ENCODE measurements at regions not wholly inside any gene's neighbourhood (a gene's known extent, or its start where the extent isn't known, plus 50 kb on each side); places are given as distances from the start of the nearest gene placed in this dataset.

GRCh38 chr13:85709072-85709471 lies 90.1 kb downstream of the SLITRK6 start:
- Histone ChIP-seq H3K36me3 (no peaks in the 10 kb centered on the region), H3K9me3 (no peaks in the 10 kb centered on the region), H3K4me3 (ENCODE audit: low read depth, low read length) (no peak overlapping the region), H3K4me1 (no peaks in the 10 kb centered on the region), H3K27me3 (no peaks in the 10 kb centered on the region)
- no peak for TF ChIP-seq CTCF (IDR thresholded peaks at IDR 0.05; ENCODE audit: low read depth, low read length)
- no peak for DNase-seq

- no peak for DNase-seq
- no peak for TF ChIP-seq CTCF (IDR thresholded peaks at IDR 0.05; ENCODE audit: low read depth, low read length)
- no peaks in the 10 kb centered on the region for H3K36me3 ChIP-seq
Observed at GRCh38 chr13:85700906-85701305, 98.3 kb downstream of the SLITRK6 start.

GRCh38 chr13:85698256-85698655 lies 101.0 kb downstream of the SLITRK6 start:
- TF ChIP-seq CTCF (IDR thresholded peaks at IDR 0.05; ENCODE audit: low read depth, low read length), result no peak

More at GRCh38 chr13:85700906-85701305, 98.3 kb downstream of the SLITRK6 start:
- H3K4me1 ChIP-seq, result no peaks in the 10 kb centered on the region
- no peaks in the 10 kb centered on the region for H3K27me3 ChIP-seq
- H3K4me3 ChIP-seq (ENCODE audit: low read depth, low read length), result no peak overlapping the region
- no peaks in the 10 kb centered on the region; the same call in 1 of the 2 replicates for H3K9me3 ChIP-seq

GRCh38 chr13:85694992-85695391 lies 104.2 kb downstream of the SLITRK6 start:
- Histone ChIP-seq H3K4me3 (ENCODE audit: low read depth, low read length) (no peak overlapping the region), H3K36me3 (no peaks in the 10 kb centered on the region), H3K27me3 (no peaks in the 10 kb centered on the region), H3K9me3 (no peaks in the 10 kb centered on the region; the same call in 1 of the 2 replicates), H3K4me1 (peaks cover 5% of the 10 kb centered on the region)
- TF ChIP-seq CTCF (IDR thresholded peaks at IDR 0.05; ENCODE audit: low read depth, low read length), result no peak
- no peak for DNase-seq

More at GRCh38 chr13:85698256-85698655, 101.0 kb downstream of the SLITRK6 start:
- Histone ChIP-seq H3K36me3 (no peaks in the 10 kb centered on the region), H3K27me3 (no peaks in the 10 kb centered on the region), H3K4me1 (peaks cover 5% of the 10 kb centered on the region), H3K4me3 (ENCODE audit: low read depth, low read length) (no peak overlapping the region), H3K9me3 (no peaks in the 10 kb centered on the region; the same call in 1 of the 2 replicates)
- no peak for DNase-seq

GRCh38 chr13:85693889-85694511 lies 105.2 kb downstream of the SLITRK6 start:
- Histone ChIP-seq H3K4me3 (ENCODE audit: low read depth, low read length) (no peak overlapping the region), H3K36me3 (no peaks in the 10 kb centered on the region), H3K27me3 (no peaks in the 10 kb centered on the region), H3K9me3 (no peaks in the 10 kb centered on the region; the same call in 1 of the 2 replicates), H3K4me1 (peaks cover 5% of the 10 kb centered on the region)
- no peak for TF ChIP-seq CTCF (IDR thresholded peaks at IDR 0.05; ENCODE audit: low read depth, low read length)
- DNase-seq, result peak; percentile 39

GRCh38 chr13:85690368-85690767 lies 108.9 kb downstream of the SLITRK6 start:
- no peak for TF ChIP-seq CTCF (IDR thresholded peaks at IDR 0.05; ENCODE audit: low read depth, low read length)
- Histone ChIP-seq H3K36me3 (no peaks in the 10 kb centered on the region), H3K4me3 (ENCODE audit: low read depth, low read length) (no peak overlapping the region), H3K27me3 (no peaks in the 10 kb centered on the region), H3K9me3 (no peaks in the 10 kb centered on the region; the same call in 1 of the 2 replicates), H3K4me1 (peaks cover 5% of the 10 kb centered on the region)
- no peak for DNase-seq

All from BE2C (cell line).